K562 (cell line): ENCODE measurements at regions not wholly inside any gene's neighbourhood (a gene's known extent, or its start where the extent isn't known, plus 50 kb on each side); places are given as distances from the start of the nearest gene placed in this dataset.
A peak's percentile ranks its signal among the peaks of the same experiment; 100 is the strongest.

Experiments
- ATAC-seq: fragments of 200-7000 bp; cut with Tn5 transposase; 3 replicates; pipeline ENCODE4 v1.9.1; 2020; ENCODE audit warnings: moderate library complexity
- BruUV-seq: library from RNA; stranded (reverse); fragments of 400-500 nt; replicated peaks from 2 replicates; lab custom pipeline; 2021; lab: Mats Ljungman, UMichigan
- CTCF ChIA-PET: fragments of 300-600 bp; formaldehyde crosslinking; extraction: SDS; loops from one replicate; lab custom pipeline; 2021; ENCODE audit warnings: low intra/inter-chr PET ratio; lab: Yijun Ruan, JAX
- POLR2A ChIA-PET: fragments of 300-600, 350-650 bp; sonication (Branson Sonifier 250); formaldehyde crosslinking; extraction: SDS; loops from one replicate; lab custom pipeline; 2021; ENCODE audit warnings: antibody characterized with exemption, inconsistent platforms; lab: Yijun Ruan, JAX
- DNase-seq, 4 experiments: peaks; one replicate each; pipeline versions ENCODE4 v3.0.0 to v3.0.0-alpha.2; 2011 to 2018; ENCODE audit warnings: low spot score in 3 of 4, mixed read lengths in 3 of 4; ENCODE audit errors: extremely low read depth in 1 of 4
- FAIRE-seq: peaks from 2 replicates; lab custom pipeline; 2011; peaks lifted over from hg19 to GRCh38; lab: Jason Lieb, UNC
- H2AFZ ChIP-seq: 2 replicates; pipeline ENCODE4 v1.6.0; 2011; ENCODE audit warnings: low read depth, low read length, control low read depth, inconsistent platforms
- H3K27ac ChIP-seq: fragments of 200-600 bp; 3 replicates; pipeline ENCODE4 v1.8.0; 2011; ENCODE audit warnings: low read depth, mild to moderate bottlenecking, control low read depth, inconsistent platforms, low read length, moderate library complexity, mixed read lengths; ENCODE audit errors: extremely low read depth
- H3K27me3 ChIP-seq, 2 experiments: fragments of 300-600 bp in 1 of 2; 2 replicates in 1 of 2; 3 replicates in 1 of 2; pipeline versions ENCODE4 v1.6.0 to v1.8.0; 2011; ENCODE audit warnings: inconsistent platforms in 2 of 2, low read length in 2 of 2, mild to moderate bottlenecking in 1 of 2, mixed read lengths in 1 of 2, moderate library complexity in 1 of 2; ENCODE audit not compliant: control insufficient read depth in 2 of 2, insufficient read depth in 2 of 2
- H3K36me3 ChIP-seq: fragments of 300-600 bp; 3 replicates; pipeline ENCODE4 v1.8.0; 2011; ENCODE audit warnings: mild to moderate bottlenecking, low read length, inconsistent platforms; ENCODE audit not compliant: control insufficient read depth, insufficient read depth
- H3K4me1 ChIP-seq, 2 experiments: fragments of 200-600 bp in 1 of 2; replicated peaks in 1 of 2; 2 replicates in 1 of 2; 3 replicates in 1 of 2; pipeline versions ENCODE4 v1.5.1 to v1.8.0; 2011; ENCODE audit warnings: inconsistent platforms in 2 of 2, low read length in 2 of 2, mild to moderate bottlenecking in 1 of 2, mixed read lengths in 1 of 2, moderate library complexity in 1 of 2; ENCODE audit not compliant: control insufficient read depth in 2 of 2, insufficient read depth in 2 of 2
- H3K4me2 ChIP-seq: 2 replicates; pipeline ENCODE4 v1.6.1; 2011; ENCODE audit warnings: low read length, control low read depth, inconsistent platforms, mixed read lengths; ENCODE audit not compliant: insufficient read depth
- H3K4me3 ChIP-seq: fragments of 200-600 bp; sonication (generic), shearing (Covaris generic); 2 replicates; pipeline ENCODE4 v1.5.1; 2016; ENCODE audit warnings: control low read depth, inconsistent platforms
- H3K79me2 ChIP-seq: fragments of 200-600 bp; 3 replicates; pipeline ENCODE4 v1.8.0; 2011; ENCODE audit warnings: low read length, inconsistent platforms; ENCODE audit not compliant: control insufficient read depth, insufficient read depth
- H3K9ac ChIP-seq, 2 experiments: 2 replicates each; pipeline versions ENCODE4 v1.6.0 to v1.6.1; 2011; ENCODE audit warnings: low read depth in 2 of 2, low read length in 2 of 2, control low read depth in 1 of 2, inconsistent platforms in 1 of 2, mild to moderate bottlenecking in 1 of 2, mixed read lengths in 1 of 2; ENCODE audit not compliant: insufficient read depth in 1 of 2
- H3K9me1 ChIP-seq: one replicate; pipeline ENCODE4 v1.6.0; 2011; ENCODE audit warnings: inconsistent platforms, mild to moderate bottlenecking, low read length, moderate library complexity; ENCODE audit not compliant: control insufficient read depth, insufficient read depth
- H3K9me3 ChIP-seq: replicated peaks from 2 replicates; pipeline ENCODE4 v1.5.1; 2011; ENCODE audit warnings: low read depth, low read length, inconsistent platforms; ENCODE audit not compliant: control insufficient read depth, insufficient read depth
- H4K20me1 ChIP-seq: replicated peaks from 2 replicates; pipeline ENCODE4 v1.6.1; 2011; ENCODE audit warnings: low read length, inconsistent platforms, mixed read lengths; ENCODE audit not compliant: control insufficient read depth, insufficient read depth
- C11orf30 ChIP-seq: fragments of 450-650 bp; IDR thresholded peaks from 2 replicates; pipeline ENCODE4 v1.6.1; 2016; ENCODE audit warnings: low read depth, mild to moderate bottlenecking
- EZH2 ChIP-seq: IDR thresholded peaks from 2 replicates; pipeline ENCODE4 v1.6.1; 2012; ENCODE audit warnings: low read depth, mild to moderate bottlenecking, inconsistent platforms, low read length, borderline replicate concordance
- FOXM1 ChIP-seq, 2 experiments: fragments of 450-650 bp in 1 of 2; sonication (generic) in 1 of 2; formaldehyde crosslinking in 1 of 2; IDR thresholded peaks; 2 replicates each; pipeline versions ENCODE4 v1.6.1 to v1.9.0; 2017 to 2022; ENCODE audit warnings: low read depth in 2 of 2, mild to moderate bottlenecking in 2 of 2, missing genetic modification reagents in 1 of 2, moderate library complexity in 1 of 2
- FOXP1 ChIP-seq: sonication (generic); formaldehyde crosslinking; IDR thresholded peaks from 2 replicates; pipeline ENCODE4 v1.8.0; 2022; ENCODE audit warnings: mild to moderate bottlenecking, missing genetic modification reagents
- HDAC3 ChIP-seq: fragments of 450-650 bp; IDR thresholded peaks from 2 replicates; pipeline ENCODE4 v1.6.1; 2018; ENCODE audit warnings: borderline replicate concordance, mild to moderate bottlenecking, moderate library complexity; ENCODE audit not compliant: partially characterized antibody
- MAFF ChIP-seq: IDR thresholded peaks from 2 replicates; pipeline ENCODE4 v1.6.1; 2012; ENCODE audit warnings: low read length, improper control_type of control experiment
- MYNN ChIP-seq, 2 experiments: sonication (generic); formaldehyde crosslinking in 1 of 2; IDR thresholded peaks; 2 replicates each; pipeline versions ENCODE4 v1.5.0 to v1.6.1; 2016 to 2020; ENCODE audit warnings: antibody characterized with exemption in 1 of 2, missing genetic modification reagents in 1 of 2
- POU5F1 ChIP-seq: fragments of 150-350 bp; IDR thresholded peaks from 2 replicates; pipeline ENCODE4 v1.6.1; 2014; ENCODE audit warnings: borderline replicate concordance, low read length, low read depth, mild to moderate bottlenecking; ENCODE audit not compliant: partially characterized antibody
- RBM25 ChIP-seq: fragments of 200-400 bp; formaldehyde crosslinking; IDR thresholded peaks from 2 replicates; pipeline ENCODE4 v1.6.1; 2018; ENCODE audit warnings: low read length, low read depth, moderate library complexity; ENCODE audit not compliant: severe bottlenecking
- ZBTB7A ChIP-seq: IDR thresholded peaks from 2 replicates; pipeline ENCODE4 v1.6.1; 2011; ENCODE audit warnings: low read depth, mild to moderate bottlenecking, low read length, moderate library complexity, borderline replicate concordance; ENCODE audit not compliant: control insufficient read depth
- ZC3H8 ChIP-seq: fragments of 450-650 bp; IDR thresholded peaks from 2 replicates; pipeline ENCODE4 v1.6.1; 2017
- ZEB2 ChIP-seq: fragments of 450-650 bp; IDR thresholded peaks from 2 replicates; pipeline ENCODE4 v1.6.1; 2016
- ZKSCAN3 ChIP-seq: fragments of 250-450 bp; sonication (Bioruptor Pico); IDR thresholded peaks from 2 replicates; pipeline ENCODE4 v1.4.0; 2020
- ZNF398 ChIP-seq: fragments of 250-450 bp; sonication (Bioruptor Pico); IDR thresholded peaks from 2 replicates; pipeline ENCODE4 v1.8.0; 2021; ENCODE audit warnings: moderate library complexity, mild to moderate bottlenecking, inconsistent platforms
- ZNF644 ChIP-seq: fragments of 200-800 bp; sonication (Bioruptor generic); IDR thresholded peaks from 2 replicates; pipeline ENCODE4 v1.6.1; 2016; ENCODE audit warnings: low read depth, missing genetic modification characterization, missing compliant biosample characterization
- ZNF75A ChIP-seq: fragments of 450-650 bp; formaldehyde crosslinking; IDR thresholded peaks from 2 replicates; pipeline ENCODE4 v1.4.0; 2020; ENCODE audit warnings: mild to moderate bottlenecking
- WGBS: fragments of 100-300 bp; shearing (Covaris generic); methylation state at CpG from one replicate; pipeline ENCODE4 v1.1.6; 2016; ENCODE audit warnings: low coverage, mixed read lengths; ENCODE audit not compliant: insufficient coverage; ENCODE audit errors: missing lambda C conversion rate; 5-methylcytosine and 5-hydroxymethylcytosine counted together
- in situ Hi-C: fragments of 300-500 bp; cut with MboI; formaldehyde crosslinking; loops from 4 replicates; pipeline ENCODE4 v1.15.0; 2018; ENCODE audit warnings: inconsistent platforms, mixed read lengths
- intact Hi-C: fragments of 100-400 bp; cut with micrococcal nuclease; formaldehyde crosslinking; loops from 2 replicates; pipeline ENCODE4 v1.14.2; 2022

- H4K20me1 ChIP-seq = no peaks in the 10 kb centered on the region
- no peak overlapping the region for H2AFZ ChIP-seq
- intact Hi-C loops (no loop called here), in situ Hi-C loops (no loop called here)
- ChIA-PET CTCF (no interaction called here), POLR2A (no interaction called here)
- no peak overlapping the region for H3K27ac ChIP-seq
- H3K9me3 ChIP-seq = 0 out of 2 replicates have a peak, but pooled peaks cover 2% of the 10 kb centered on the region
- no peaks in the 10 kb centered on the region for H3K27me3 ChIP-seq
- H3K9ac ChIP-seq = no peak overlapping the region
- no peaks in the 10 kb centered on the region for H3K36me3 ChIP-seq
- no TSS peak for BruUV-seq
- WGBS = 0% methylated on average over 3 of the region's 7 CpGs
- H3K4me3 ChIP-seq = no peak overlapping the region
- FAIRE-seq = no peak
- H3K79me2 ChIP-seq = no peaks in the 10 kb centered on the region
- ATAC-seq = no peak
- no peak for DNase-seq
- H3K9me1 ChIP-seq = no peaks in the 10 kb centered on the region
- TF ChIP-seq ZNF644 (tag) (no peak), HDAC3 (no peak), EZH2 (no peak), ZNF398 (CRISPR knock-in tag) (no peak)
- TF ChIP-seq, all 486 proteins: peak for 0
- Histone ChIP-seq H3K4me2 (no peak overlapping the region), H3K4me1 (no peaks in the 10 kb centered on the region)
Measured at GRCh38 chr14:86430853-86431252, 900.9 kb downstream of the FLRT2 start.

- CTCF ChIA-PET = no interaction called here
- Histone ChIP-seq H3K27me3 (no peaks in the 10 kb centered on the region), H4K20me1 (no peaks in the 10 kb centered on the region), H3K4me1 (no peaks in the 10 kb centered on the region), H3K79me2 (no peaks in the 10 kb centered on the region), H3K36me3 (no peaks in the 10 kb centered on the region), H3K9me1 (no peaks in the 10 kb centered on the region), H3K9me3 (no peaks in the 10 kb centered on the region), H3K9ac (no peak overlapping the region), H2AFZ (no peak overlapping the region), H3K4me3 (no peak overlapping the region), H3K4me2 (no peak overlapping the region), H3K27ac (no peak overlapping the region)
- DNase-seq (no peak), ATAC-seq (no peak), FAIRE-seq (no peak)
- intact Hi-C loops = no loop called here
- POLR2A ChIA-PET = no interaction called here
- in situ Hi-C loops = no loop called here
- no TSS peak for BruUV-seq
- WGBS = 0% methylated on average over 2 of the region's 2 CpGs
- TF ChIP-seq MAFF = peak; percentile 81
- no peak for TF ChIP-seq FOXM1 (IDR thresholded peaks at IDR 0.05; ENCODE audit: low read depth)
- no peak for TF ChIP-seq FOXM1 (CRISPR knock-in tag; IDR thresholded peaks at IDR 0.05; ENCODE audit: low read depth)
- TF ChIP-seq MYNN (IDR thresholded peaks at IDR 0.05) = no peak
- TF ChIP-seq MYNN (CRISPR knock-in tag; IDR thresholded peaks at IDR 0.05) = no peak
- TF ChIP-seq ZC3H8 = no peak
- peak; percentile 35; the same call in 1 of the 2 replicates for TF ChIP-seq C11orf30
- TF ChIP-seq POU5F1 = no peak
- no peak for TF ChIP-seq ZKSCAN3 (CRISPR knock-in tag)
- TF ChIP-seq RBM25 = no peak
- TF ChIP-seq ZBTB7A = no peak
- no peak for TF ChIP-seq FOXP1 (CRISPR knock-in tag)
- TF ChIP-seq ZEB2 = no peak
- TF ChIP-seq ZNF75A (CRISPR knock-in tag) = no peak
Measured at GRCh38 chr14:86423214-86423613, 893.3 kb downstream of the FLRT2 start.
